ENCODE measurements at regions not wholly inside any gene's neighbourhood (a gene's known extent, or its start where the extent isn't known, plus 50 kb on each side); places are given as distances from the start of the nearest gene placed in this dataset.
"Not testable (repeated sequence)": the region's sequence is repeated elsewhere in the genome, so short reads cannot be mapped to it uniquely, and the experiment has no call there.

GRCh38 chrX:26851981-26852380 lies 611.2 kb downstream of the PPP4R3C start:
- no peak for DNase-seq

- DNase-seq = no peak
Measured at GRCh38 chrX:26848511-26848910, 614.6 kb downstream of the PPP4R3C start.

GRCh38 chrX:26845056-26845455 lies 618.1 kb downstream of the PPP4R3C start:
- no peak for DNase-seq

DNA sequence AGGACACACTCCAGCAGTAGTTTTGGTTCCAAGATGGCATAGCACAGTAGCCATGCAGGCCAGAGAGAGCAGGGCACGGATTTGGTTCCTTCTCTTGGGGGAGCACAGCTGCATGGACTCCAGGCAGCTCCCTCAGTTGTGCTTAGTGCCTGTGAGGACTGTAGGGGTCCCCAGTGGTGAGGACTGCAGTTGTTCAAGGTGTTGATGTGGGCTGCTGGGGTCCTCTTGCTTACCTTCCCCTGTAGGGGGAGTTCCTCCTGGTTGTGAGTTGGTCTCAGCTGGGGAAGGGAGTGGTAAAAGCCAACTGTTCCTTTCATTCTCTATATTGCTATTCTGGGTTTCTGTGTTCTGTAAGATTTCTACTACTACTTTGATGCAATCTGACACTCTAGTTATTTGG lies 606.5 kb downstream of the MAGEB5 start:
- no peak for DNase-seq

DNA sequence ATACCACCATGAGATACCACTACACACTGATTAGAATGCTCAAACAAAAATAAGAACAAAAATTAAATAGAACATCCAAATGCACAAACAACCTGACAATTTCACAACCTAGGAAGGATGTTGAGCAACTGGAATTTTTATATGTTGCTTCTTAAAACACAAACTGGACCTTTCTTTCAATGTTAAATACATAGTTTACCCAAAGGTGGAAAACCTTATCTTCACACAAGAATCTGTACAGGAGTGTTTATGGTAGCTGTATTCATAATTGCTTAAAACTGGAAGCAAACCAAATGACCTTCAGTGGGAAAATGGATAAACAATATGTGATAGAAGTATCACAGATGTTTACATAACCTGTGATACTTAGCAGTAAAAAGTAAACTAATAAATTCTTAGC lies 573.8 kb downstream of the MAGEB5 start:
- DNase-seq = no peak

- no peak for DNase-seq
Measured at GRCh38 chrX:26788402-26788998, 572.5 kb downstream of the MAGEB5 start.

DNA sequence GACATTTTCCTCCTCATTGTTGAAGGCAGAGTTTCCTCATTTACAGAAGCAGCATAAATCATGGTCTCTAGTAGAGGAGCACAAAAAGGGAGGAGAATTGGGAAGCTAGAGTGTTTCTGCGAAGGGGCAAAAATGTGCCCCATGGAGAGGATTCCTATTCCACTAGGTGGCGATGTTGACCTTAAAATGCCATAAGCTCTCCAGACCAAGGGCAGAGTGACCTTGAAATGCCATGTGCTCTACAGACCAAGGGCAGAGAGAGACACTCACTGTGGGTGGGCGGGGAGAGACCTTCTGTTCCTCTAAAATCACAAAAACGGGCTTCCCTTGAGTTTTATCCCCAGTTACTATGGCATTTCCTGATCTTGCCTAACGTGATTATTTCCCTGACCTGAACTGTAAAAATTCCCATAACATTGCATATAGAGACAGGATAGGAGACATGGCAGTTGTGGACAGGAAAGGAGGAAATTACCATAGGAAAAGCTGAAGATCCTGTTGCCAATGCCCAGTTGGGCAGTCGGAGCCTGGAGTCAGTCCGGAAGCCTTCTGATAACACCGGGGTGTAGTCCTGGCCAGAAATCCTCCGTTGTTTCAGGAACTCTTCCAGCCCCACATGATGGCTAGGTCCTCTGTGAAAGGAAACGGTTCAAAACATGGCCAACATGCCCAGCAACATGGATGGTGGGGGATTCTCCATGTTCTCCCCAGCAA lies 567.7 kb downstream of the MAGEB5 start:
- peak; percentile 18 for DNase-seq

DNA sequence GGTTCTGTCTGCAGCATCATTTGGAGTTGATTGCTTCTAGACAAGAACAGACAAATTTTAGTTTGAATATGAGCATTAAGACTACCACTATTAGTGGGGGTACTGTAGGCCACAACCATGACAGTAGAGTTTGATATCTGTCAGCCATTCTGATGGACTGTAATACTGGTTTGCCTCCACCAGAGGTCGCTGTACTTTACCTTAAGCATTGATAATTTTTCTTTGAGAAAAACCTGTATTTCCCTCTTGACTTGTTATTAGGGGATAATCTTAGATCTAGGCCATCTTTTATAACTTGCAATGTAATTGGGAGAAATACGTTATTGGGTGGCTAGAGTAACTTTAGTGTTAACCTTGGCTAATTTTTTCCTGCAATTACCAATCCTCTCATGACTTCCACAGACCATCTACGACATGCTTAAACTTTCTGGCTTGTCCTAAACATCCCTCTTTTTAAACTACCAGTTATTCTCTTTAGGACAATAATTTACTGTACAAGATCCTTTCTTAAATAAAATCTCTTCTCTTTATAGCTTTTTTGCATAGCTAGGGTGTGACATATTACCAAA lies 562.4 kb downstream of the MAGEB5 start:
- no peak for DNase-seq

DNA sequence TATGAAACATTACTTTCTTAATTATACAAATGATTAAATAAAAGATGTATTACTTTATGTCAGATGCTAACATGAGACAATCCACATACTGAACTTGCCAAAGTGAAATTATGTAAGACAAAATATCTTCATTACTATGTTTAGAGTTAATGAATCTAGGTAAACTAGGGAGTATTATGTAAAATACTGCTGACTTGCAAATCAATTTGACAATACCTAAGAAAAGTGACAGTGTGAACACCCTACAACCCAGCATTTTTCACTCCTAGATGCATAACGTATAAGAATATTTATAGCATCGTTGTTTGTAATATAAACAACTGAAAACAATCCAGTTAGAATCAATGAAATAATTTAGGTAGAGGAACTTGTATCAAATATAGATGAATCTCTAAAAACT lies 546.3 kb downstream of the MAGEB5 start:
- no peak for DNase-seq

DNA sequence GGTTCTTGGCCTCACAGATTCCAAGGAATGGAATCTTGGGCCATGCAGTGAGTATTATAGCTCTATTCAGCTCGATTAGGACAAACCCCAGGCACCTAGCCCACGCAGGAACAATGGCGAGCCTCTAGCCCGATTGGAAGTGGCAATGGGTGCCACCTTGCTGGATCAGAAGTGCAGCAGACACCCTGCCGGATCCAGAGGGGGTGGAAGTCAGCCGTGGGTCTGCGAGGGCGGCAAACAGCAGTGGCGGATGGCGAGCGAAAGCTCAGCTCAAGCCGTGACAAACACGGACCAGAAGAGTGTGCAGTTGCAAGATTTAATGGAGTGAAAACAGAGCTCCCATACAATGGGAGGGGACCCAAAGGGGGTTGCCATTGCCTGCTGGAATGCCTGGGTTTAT lies 539.8 kb downstream of the MAGEB5 start:
- DNase-seq = not testable (repeated sequence)

GRCh38 chrX:26747877-26748276 lies 531.9 kb downstream of the MAGEB5 start:
- no peak for DNase-seq

DNA sequence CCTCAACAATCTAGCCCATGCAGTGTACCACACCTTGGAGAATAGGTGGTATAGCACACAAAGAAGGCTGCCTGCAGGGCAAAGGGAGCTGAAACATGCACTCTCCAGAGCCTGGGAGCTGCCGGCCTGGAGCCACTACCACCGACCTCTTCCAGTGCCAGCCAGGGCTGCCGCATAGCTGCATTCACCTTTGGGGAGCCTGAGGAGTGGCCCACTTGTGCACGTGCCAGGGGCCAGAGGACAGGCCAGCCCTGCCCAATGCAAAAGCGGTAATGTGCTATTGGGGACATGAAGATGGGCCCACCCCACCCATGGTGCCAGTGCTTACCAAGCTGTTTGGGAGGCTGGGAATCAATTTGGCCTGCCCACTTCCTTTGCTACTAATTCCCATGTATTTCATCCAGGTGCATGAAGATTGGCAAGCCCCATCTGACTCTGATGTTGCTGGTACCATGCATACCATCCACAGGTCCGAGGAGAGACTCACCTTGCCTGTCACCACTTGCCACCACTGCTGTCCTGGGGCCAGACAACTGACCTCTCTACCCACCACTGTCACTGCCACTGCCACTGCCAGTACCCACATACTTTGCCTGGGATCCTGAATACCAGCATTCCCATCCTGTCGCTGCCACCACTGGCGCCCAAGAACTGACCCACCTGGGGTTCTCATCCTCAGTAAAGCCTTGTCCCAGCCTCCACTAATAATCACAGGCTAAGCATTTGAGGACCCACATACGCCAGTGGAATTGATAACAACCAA lies 506.9 kb downstream of the MAGEB5 start:
- no peak for DNase-seq

GRCh38 chrX:26672571-26672970 lies 456.6 kb downstream of the MAGEB5 start:
- DNase-seq = no peak

- DNase-seq = no peak
Measured at GRCh38 chrX:26670521-26670920, 454.6 kb downstream of the MAGEB5 start.

- no peak for DNase-seq
Measured at GRCh38 chrX:26664919-26665318, 448.9 kb downstream of the MAGEB5 start.

DNA sequence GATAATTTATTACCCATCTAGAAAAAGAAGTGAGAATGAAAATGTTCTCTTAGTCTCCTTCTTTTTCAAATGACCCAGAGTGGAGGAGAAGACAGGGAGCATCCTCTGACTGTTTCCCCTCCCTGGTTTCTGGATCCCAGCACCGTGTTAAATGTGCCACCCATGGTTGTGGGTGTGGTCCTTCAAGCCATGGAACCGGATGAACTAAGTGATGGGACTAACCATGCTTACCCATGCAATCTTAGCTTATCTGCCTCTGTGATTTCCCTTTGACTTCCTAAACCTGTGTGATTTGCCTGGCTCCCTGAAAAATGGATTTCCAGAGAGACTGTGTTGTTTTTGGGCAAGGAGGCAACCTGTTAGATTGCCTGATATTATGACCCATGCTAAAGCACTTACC lies 437.1 kb downstream of the MAGEB5 start:
- no peak for DNase-seq

DNA sequence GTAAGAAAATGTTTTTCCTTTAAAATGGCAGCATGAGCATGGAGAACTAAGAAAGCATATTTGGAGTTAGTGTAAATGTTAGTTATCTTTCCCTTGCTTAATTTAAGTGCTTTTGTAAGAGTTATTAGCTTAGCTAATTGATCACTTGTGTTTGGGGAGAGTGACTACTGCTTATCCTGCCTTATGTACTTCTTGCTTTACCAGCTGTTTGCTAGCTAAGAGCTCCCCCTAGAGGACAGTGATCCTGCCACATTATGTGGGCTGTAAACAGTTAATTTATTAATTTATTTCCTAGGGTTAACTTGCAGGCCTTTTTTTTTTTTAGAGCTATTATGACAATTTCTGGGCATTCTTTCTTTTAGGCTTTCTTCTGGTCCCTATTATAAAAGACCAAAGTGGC lies 435.8 kb downstream of the MAGEB5 start:
- DNase-seq = no peak

DNA sequence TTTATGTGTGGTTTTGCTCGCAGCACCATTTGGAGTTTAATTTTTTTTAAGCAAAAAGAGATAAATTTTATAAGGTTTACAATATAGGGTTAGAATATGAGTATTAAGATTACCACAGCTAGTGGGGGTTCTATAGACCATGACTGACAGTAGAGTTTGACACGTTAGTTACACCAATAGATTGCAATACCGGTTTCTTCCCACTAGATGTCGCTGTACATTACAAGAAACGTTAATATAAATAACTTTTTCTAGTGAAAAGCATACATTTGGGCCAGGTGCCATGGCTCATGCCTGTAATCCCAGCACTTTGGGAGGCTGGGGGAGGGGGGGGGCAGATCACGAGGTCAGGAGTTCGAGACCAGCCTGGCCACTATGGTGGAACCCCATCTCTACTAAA lies 433.6 kb downstream of the MAGEB5 start:
- peak; percentile 5 for DNase-seq

- no peak for DNase-seq
Measured at GRCh38 chrX:26631385-26631784, 415.4 kb downstream of the MAGEB5 start.

GRCh38 chrX:26613956-26614355 lies 398.0 kb downstream of the MAGEB5 start:
- no peak for DNase-seq

GRCh38 chrX:26606971-26607370 lies 391.0 kb downstream of the MAGEB5 start:
- no peak for DNase-seq

- no peak for DNase-seq
Measured at GRCh38 chrX:26597981-26598380, 382.0 kb downstream of the MAGEB5 start.

- no peak for DNase-seq
Measured at GRCh38 chrX:26590849-26591248, 374.9 kb downstream of the MAGEB5 start.

DNA sequence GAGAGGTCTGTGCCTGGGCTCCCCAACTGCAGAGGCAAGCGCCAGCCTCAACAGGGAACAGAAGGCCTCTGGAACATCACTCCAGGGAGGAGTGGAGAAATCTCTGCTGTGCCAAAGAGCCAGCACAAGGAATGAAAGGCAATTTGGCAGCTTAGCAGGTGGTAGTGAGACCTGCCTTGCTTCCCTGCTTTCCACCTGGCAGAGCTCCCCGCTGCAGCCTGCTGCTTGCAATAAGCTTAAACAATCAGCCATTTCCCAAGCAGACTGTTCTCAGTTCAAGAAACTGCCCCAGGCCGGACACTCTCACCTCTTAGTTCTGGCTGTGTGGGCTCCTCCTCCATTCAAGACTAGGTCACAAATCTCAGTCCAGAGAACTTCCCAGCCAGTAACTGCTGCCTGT lies 370.6 kb downstream of the MAGEB5 start:
- DNase-seq = no peak

All from GDM1 (cell line).